ENCODE measurements at regions not wholly inside any gene's neighbourhood (a gene's known extent, or its start where the extent isn't known, plus 50 kb on each side); places are given as distances from the start of the nearest gene placed in this dataset.

- TF ChIP-seq POLR2A (IDR thresholded peaks at IDR 0.05) = no peak
- TF ChIP-seq, protein P1, sequence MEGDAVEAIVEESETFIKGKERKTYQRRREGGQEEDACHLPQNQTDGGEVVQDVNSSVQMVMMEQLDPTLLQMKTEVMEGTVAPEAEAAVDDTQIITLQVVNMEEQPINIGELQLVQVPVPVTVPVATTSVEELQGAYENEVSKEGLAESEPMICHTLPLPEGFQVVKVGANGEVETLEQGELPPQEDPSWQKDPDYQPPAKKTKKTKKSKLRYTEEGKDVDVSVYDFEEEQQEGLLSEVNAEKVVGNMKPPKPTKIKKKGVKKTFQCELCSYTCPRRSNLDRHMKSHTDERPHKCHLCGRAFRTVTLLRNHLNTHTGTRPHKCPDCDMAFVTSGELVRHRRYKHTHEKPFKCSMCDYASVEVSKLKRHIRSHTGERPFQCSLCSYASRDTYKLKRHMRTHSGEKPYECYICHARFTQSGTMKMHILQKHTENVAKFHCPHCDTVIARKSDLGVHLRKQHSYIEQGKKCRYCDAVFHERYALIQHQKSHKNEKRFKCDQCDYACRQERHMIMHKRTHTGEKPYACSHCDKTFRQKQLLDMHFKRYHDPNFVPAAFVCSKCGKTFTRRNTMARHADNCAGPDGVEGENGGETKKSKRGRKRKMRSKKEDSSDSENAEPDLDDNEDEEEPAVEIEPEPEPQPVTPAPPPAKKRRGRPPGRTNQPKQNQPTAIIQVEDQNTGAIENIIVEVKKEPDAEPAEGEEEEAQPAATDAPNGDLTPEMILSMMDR (IDR thresholded peaks at IDR 0.05) = no peak
Observed at GRCh38 chr17:74016461-74016860, 187.0 kb upstream of the RPL38 start.

Data from right lobe of liver (tissue), 4 donors.